Fibroblast of peridontal ligament (primary cell): ENCODE measurements at regions not wholly inside any gene's neighbourhood (a gene's known extent, or its start where the extent isn't known, plus 50 kb on each side); places are given as distances from the start of the nearest gene placed in this dataset.
"Not testable (repeated sequence)": the region's sequence is repeated elsewhere in the genome, so short reads cannot be mapped to it uniquely, and the experiment has no call there.

Experiments
- DNase-seq: peaks from one replicate; pipeline ENCODE4 v3.0.0-alpha.2; 2010; ENCODE audit errors: extremely low read depth

DNA sequence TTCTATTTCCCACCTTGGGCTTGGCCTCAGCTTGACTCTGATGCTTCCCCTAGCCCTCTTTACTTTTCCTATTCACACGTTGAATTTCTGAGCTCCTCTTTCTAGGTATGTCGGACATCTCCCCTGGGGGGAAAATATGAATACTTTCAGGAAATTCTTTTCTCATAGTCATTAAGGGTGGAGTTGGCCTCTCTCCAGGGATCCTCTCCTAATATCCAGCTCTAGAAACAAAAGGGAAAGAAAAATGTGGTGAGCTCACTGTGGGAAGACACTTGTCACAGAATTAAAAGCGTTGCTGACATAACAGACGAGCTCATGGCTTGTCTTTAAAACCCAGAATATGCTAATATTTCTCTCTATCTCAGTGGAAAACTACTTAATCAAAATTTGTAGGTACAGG lies 132.7 kb upstream of the MEX3C start:
- DNase-seq: no peak

DNA sequence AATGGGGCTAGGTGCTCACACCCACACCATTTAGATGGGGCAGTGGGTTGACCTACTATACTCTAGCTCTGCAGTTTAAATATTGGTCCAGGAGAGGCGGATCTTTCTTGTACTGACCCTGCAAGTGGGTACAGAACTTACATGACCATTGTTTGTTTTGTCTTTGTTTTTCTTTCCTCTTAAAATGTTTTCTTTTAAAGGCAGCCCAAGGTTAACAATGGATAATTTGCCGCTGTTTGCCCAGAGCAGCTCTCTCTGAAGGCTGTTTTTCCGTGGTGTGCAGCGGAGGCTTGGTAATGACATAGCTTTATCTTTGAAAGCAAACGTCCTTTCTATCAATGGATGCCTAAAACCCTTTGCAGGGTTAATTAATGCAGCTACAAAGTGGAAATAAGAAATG lies 133.3 kb upstream of the MEX3C start:
- DNase-seq: no peak

- DNase-seq: no peak
These were observed 139.9 kb upstream of the MEX3C start for GRCh38 chr18:51337406-51337805.

GRCh38 chr18:51339856-51340255 lies 142.4 kb upstream of the MEX3C start:
- DNase-seq: no peak

DNA sequence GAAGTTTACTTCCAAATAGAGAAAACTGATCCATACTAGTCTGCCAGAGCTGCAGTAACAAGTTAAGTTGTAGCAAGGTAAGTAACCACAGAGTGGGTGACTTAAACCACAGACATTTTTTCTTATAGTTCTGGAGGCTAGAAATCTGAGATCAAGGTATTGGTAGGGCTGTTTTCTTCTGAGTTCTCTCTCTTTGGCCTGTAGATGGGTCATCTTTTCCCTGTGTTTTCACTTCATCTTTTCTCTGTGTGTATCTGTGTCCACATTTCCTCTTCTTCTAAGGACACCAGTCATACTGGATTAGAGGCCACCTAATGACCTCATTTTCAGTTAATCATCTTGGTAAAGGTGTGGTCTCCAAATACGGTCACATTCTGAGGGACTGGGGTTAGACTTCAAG lies 142.9 kb upstream of the MEX3C start:
- DNase-seq: no peak

DNA sequence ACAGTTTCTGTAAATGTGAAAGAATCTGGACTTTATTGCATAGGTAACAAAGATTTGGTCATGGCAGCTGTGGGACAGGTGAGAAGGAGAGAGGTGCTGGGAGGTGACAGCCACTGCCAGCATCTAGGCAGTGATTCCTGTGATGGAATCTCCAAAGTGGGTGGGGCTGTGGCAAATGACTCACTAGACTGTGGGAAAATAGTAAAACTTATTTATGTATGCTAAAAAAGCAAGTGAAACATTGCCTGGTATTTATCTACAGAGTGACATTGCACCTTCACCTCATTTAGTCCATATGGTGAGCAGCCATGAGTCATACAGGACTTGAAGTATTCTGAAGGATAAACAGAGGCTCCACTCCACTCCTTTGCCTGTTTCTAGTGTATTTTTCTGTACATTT lies 145.3 kb upstream of the MEX3C start:
- no peak for DNase-seq

- DNase-seq: no peak
These were observed 148.4 kb upstream of the MEX3C start for GRCh38 chr18:51345848-51346391.

DNA sequence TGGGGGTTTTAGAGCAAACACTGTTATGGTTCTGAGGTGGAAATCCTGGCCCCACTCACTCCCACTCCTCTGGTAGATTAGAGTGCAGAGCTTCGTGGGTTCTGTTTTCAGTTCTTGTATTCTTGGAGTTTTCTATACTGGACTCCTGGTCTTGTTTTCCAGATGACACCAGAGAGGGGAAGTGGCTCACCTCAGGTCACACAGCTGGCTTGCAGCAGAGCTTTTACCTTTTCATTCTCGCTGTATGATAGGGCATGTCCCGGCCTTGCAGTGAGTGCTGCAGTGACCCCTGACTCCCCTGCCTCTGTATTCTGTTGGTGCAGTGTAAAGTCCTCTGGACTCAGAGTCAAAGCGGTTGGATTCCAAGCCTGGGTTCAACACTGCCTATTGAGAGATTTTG lies 148.9 kb upstream of the MEX3C start:
- no peak for DNase-seq

GRCh38 chr18:51350081-51350480 lies 152.6 kb upstream of the MEX3C start:
- no peak for DNase-seq

DNA sequence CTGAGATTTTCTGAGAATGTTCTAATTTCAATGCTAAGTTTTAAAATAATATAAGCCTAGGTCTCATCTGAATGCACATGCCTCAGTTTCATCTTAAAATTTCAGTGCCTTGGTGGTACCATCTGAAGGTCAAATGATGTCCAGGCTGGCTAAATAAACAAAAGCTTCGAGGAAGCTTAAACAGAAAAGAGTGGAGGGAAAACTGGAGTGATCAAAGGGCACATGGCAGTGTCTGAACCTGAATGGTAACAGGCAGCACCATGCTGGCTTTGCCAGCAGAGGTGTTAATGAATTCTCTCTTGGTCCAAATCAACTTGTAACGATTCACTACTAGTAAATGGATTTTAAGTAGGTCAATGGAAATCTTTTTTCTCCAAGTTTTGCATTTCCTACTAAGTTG lies 158.4 kb upstream of the MEX3C start:
- DNase-seq: no peak

DNA sequence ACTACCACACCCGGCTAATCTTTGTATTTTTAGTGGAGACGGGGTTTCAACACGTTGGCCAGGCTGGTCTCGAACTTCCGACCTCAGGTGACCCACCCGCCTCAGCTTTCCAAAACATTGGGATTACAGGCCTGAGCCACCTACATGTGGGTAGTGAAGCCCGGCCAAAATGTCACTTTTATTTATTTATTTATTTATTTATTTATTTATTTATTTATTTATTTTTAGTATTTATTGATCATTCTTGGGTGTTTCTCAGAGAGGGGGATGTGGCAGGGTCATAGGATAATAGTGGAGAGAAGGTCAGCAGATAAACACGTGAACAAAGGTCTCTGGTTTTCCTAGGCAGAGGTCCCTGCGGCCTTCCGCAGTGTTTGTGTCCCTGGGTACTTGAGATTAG lies 162.8 kb upstream of the MEX3C start:
- DNase-seq: not testable (repeated sequence)

GRCh38 chr18:51361130-51361860 lies 163.8 kb upstream of the MEX3C start:
- DNase-seq: no peak

DNA sequence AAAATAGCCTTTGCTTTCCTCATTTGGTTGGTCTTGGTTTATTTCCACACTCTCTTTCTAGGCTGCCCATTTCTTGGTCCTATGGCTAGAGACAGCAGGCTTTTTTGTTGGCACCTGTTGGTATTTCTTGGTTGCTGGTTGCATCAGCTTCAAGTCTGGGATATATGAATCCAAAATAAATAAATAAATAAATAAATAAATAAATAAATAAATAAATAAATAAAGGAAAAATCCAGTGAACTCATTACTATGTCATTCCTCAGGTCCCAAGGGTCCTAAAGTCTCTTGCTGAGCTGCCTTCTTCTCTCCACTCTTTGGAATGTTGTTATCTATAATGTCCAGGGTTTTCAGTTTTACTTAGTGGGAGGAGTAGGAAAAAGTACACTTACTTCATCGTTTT lies 165.9 kb upstream of the MEX3C start:
- DNase-seq: no peak

GRCh38 chr18:51370996-51371395 lies 173.5 kb upstream of the MEX3C start:
- DNase-seq: no peak

- no peak for DNase-seq
These were observed 174.4 kb upstream of the MEX3C start for GRCh38 chr18:51371929-51372328.

- DNase-seq: no peak
These were observed 184.6 kb upstream of the MEX3C start for GRCh38 chr18:51382081-51382480.

DNA sequence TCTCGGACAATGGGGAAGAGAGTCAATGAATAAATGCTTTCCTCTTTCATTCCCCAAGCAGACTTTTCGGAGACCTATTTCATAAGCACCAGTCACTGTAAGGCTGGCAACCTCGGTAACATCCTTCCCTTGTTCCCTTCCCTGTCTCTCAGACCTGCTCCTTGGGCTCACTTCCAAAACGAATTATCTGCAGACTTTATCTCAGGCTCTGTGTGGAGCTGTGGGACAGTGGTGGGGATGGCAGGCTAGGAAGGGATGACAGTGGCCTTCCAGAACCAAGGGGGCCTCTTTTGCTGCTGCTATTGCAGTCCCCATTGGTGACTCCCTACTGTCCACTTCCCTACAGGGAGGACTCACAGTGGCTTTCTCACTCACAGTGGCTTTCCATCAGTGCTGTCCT lies 185.6 kb upstream of the MEX3C start:
- no peak for DNase-seq

- DNase-seq: no peak
These were observed 186.2 kb upstream of the MEX3C start for GRCh38 chr18:51383711-51384110.

DNA sequence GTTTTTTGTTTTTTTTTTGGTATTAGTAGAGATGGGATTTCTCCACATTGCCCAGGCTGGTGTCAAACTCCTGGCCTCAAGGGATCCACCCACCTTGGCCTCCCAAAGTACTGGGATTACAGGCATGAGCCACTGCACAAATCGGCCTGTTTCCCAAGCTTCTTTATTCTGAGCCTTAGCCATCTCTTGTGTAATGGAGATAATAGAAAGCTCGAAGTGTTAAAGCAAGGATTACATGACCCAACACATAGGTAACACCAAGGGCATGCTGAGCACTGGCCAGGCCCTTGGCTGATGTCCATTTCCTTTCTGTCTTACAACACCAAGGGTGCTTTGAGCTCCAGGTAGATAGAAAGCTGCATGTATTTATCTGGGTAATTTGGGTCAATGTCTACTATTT lies 187.8 kb upstream of the MEX3C start:
- no peak for DNase-seq

DNA sequence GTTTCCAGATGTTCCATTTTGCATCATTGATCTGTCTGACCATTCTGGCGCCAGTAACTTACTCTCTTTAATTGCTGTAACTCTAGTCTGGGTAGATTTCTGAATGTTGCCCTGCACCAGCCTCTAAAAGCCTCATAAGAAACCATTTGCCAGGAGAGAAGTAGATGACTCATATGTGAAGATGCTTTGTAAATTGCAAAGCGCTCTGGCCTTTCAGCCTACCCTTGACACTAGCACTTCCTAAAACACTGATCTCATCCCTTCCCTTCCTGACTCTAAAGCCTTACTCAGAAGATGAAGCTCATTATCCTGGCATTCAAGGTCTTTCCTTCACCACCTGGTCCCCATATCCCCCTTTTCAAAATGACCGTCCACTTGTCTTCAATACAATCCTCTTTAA lies 193.2 kb upstream of the MEX3C start:
- DNase-seq: no peak

- no peak for DNase-seq
These were observed 193.7 kb upstream of the MEX3C start for GRCh38 chr18:51391215-51391614.

DNA sequence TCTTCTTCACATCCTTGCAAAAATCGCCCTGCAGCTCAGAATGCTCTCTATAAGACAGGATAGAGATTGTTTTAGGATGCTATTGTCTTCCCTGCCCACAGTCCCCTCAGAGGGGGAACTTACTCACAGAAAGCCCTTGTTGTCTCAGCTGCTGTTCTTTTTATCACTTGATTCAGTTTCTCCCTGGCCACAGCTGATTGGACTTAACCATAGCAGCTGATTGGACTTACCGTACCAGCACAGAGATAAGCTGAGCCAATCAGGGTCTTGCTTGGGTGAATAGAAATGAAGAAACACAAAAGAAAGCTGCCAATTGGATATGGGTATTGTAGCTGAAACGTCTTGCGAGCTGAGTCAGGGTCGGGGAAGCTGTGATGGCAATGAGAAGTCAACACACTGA lies 194.2 kb upstream of the MEX3C start:
- DNase-seq: no peak

GRCh38 chr18:51397347-51397962 lies 200.0 kb upstream of the MEX3C start:
- DNase-seq: no peak

DNA sequence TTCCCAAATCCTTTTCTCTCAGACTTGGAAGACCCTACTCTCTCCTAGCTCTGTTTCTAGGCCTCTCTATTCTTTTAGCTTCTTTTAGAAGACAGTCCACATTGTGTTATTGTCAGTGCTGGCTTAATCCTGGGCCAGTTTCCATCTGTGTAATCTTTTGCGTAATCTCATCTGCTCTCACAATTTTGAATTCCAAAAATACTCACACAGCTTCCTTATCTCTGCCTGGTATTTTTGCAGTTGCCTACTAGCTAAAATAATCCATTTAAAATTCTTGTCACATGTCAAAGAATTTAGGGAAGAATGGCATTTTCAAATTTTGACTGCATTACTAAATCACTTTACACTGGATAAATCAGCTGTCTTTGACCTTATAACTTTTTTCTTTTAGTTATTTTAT lies 200.6 kb upstream of the MEX3C start:
- DNase-seq: no peak
